MV-4-11 (cell line): ENCODE measurements at regions not wholly inside any gene's neighbourhood (a gene's known extent, or its start where the extent isn't known, plus 50 kb on each side); places are given as distances from the start of the nearest gene placed in this dataset.
"Not testable (repeated sequence)": the region's sequence is repeated elsewhere in the genome, so short reads cannot be mapped to it uniquely, and the experiment has no call there.

Experiments
- DNase-seq: peaks from one replicate; lab custom pipeline; 2025; lab: John Stamatoyannopoulos, UW

DNA sequence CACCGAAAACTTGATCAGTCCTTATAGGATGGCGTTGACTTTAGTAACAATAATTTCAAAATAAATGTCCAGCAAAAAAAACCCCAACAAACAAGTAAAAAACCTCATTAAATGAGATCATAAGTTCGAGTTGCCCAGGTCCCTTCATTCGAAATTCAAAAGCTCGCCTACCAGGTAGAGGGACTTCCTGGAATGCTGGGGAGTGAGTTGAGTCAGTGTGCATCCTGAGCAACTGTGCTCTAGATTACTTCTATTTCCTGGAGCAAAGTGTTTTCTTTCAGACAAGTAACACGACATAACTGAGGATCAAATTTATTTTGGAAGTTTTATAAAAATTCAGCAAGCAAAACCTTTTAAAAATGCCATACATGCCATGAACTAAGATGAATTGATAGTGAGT is 511.9 kb upstream of the CITED2 start:
- no peak for DNase-seq

DNA sequence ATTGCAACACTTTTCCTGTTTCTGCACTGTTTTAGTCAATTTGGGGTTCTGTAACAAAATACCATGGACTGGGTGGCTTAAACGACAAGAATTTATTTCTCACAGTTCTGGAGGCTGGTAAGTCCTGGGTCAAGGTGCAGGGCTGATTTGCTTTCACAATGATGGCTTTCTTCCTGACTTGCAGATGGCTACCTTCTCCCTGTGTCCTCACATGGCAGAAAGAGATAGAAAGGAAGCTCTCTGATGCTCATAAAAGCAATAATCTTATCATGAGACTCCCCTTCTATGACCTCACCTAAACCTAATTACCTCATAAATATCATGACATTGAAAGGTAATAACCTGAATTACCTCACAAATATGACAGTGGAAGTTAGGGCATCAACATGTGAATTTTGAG is 511.5 kb upstream of the CITED2 start:
- DNase-seq: no peak

DNA sequence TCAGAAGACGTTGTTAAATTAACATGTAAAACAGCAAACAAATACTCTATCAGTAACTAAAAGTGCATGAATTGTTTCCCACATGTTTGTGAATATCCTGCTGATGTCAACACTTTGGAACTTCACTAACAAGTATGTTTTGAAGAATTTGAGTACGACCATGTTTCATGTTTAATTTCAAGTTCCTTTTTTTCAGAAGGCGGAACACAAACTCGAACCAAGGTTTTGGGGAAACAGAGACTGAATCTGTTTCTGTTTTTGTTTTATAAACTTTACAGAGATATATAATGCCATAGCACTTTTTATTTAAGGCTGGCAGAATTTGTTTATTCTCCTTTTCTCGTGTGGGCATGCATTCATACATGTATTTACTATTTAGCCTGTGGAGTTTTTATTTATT is 509.3 kb upstream of the CITED2 start:
- DNase-seq: peak; percentile 75

DNA sequence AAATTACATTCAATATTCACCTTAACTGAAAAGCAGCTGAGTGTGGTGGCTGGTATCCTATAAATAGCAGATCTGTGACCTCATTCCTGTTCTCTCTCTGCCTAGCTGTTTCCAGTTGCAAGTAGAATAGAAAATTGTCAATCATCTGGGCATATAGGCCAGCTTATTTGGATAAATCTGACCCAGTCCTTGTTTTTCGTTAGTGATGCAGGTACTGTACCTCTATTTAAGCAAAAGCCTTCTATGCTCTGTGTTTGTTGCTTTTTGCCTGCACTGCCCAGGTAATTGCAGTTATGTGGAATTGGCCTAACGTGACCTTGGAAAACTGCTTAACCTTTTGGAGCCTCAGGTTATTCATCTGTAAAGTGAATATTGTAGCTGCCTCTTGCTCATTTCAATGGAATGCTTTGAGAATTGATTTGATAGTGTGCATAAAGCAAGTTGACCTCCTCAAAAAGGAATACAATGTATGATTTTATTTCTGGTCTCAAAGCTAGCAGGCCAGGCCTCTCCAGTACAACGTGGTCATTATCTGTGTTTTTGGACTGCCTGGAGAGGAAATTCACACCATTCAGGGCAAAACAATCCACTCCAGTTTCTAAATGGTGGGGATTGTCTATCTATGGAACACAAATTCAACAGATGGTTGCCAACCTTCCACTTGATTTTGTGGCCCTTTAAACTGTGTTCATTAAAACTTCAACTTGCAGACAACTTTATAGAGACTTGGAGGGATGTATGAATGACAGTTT is 508.7 kb upstream of the CITED2 start:
- peak; percentile 18 for DNase-seq

DNA sequence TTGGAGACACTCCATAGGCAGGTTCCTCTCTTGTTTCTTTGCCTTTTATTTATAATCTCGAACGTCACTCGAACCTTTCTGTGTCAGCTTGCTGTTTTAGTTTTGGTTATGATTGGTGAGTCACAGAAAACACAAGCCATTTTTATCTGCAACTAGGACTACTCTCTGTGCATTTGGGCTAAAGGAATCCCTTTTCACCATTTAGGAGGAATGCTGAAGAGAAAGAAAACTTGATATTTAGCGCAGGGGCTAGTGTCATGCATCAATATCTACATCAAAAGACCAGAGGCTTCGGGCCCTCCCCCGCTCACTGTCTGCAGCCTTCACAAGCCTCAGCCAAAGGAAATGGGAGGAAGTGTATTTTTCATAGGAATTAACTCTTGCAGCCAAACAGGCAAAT is 507.8 kb upstream of the CITED2 start:
- DNase-seq: no peak

DNA sequence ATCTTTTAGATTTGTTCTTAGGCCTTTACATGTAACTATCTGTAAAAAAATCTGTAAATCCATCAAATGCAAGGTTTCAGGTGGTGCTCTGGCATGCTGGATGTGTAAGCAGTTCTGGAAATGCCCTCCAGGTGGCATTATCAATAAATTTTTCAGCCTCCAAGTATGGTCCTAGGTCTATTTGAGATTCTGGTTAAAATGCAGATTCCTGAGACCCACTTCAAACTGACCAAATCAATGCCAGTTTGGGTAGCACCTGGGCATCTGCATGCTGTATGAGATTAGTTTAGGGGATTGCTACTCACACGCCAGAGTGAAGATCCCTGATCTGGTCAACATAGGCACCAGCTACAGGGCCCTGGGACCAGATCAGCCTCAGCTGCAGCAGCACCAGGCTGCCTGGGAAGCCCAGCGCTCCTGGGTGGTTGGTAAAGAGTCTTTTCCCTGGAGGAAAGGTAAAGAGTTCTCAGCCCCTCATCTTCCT is 507.3 kb upstream of the CITED2 start:
- peak; percentile 28 for DNase-seq

DNA sequence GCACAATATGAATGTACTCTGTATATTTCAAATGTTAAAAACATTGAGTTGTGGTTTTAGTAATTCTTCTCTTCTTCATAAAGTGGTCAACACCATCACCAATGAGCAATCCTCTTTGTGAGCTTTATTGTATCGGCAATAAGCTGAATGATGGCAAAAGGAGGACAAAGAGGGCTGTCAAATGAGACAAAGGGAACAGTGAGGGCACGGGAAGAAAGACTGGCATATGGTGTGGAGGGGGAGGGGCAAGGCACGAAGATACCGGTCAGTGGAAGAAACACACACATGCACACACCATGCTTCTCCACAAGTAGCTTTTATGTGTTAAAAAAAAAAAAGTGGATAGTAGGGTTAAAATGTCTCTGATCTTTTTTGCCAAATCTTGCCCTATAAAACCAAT is 506.8 kb upstream of the CITED2 start:
- DNase-seq: no peak

DNA sequence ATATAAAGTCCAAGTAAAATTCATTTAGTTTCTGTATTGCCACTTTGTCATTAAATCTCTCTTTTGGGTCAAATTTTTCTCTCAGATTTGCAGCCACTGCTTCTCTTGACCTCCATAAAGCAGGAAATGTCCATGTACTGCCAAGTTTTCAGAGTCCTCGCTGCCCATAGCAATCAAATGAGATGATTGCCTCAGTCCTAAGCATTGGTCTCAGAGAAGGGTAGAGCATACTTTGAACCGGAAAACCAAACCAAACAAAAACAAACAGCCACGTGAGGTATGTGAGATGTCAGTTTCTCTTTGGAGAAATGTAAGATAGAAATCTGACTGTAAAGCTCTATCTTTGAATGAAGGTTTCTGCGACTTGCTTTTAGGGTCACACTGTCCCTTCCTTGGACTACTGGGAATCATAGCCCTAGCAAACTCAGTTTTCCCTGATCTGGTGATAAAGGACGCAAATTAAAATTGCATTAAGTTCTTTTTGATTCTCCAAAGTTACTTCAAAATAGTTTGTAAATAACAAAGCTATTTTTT is 505.4 kb upstream of the CITED2 start:
- DNase-seq: no peak

DNA sequence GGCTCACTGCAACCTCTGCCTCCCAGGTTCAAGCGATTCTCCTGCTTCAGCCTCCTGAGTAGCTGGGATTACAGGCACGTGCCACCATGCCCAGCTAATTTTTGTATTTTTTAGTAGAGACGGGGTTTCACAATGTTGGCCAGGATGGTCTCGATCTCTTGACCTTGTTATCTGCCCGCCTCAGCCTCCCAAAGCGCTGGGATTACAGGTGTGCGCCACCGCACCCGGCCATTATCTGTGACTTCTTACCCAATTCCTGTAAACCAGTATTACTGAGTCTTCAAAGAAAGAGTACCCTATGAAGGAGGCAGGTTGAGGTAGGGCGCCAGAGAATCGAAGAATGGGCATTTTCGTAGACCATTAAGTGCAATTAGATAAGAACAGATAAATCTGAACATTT is 504.8 kb upstream of the CITED2 start:
- not testable (repeated sequence) for DNase-seq

DNA sequence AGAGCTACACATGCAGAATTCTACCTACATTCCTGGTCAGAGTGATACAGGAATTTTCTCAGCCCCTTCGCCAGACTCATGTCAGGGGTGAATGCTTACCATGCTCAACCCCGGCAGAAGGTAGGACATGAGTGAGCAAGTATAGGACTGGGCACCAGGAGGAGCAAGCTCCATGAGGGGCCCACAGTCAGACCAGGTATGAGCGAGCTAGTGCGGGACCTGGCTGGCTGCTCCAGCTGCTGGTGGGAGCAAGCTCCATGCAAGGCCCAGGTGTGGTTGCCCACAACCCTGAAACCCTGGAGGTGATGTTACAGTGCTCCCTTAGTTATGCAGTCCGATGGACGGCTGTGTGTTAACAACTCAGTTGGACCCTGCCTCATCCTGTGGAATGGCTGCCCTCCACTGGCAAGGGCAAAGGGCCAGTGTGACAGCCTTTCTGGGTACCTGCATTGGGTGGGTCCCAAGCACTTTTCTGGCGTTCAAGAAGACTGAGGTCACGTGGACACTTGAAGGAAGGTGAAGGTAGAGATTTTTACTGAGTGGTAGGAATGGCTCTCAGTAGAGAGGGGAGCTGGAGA is 503.5 kb upstream of the CITED2 start:
- DNase-seq: no peak

DNA sequence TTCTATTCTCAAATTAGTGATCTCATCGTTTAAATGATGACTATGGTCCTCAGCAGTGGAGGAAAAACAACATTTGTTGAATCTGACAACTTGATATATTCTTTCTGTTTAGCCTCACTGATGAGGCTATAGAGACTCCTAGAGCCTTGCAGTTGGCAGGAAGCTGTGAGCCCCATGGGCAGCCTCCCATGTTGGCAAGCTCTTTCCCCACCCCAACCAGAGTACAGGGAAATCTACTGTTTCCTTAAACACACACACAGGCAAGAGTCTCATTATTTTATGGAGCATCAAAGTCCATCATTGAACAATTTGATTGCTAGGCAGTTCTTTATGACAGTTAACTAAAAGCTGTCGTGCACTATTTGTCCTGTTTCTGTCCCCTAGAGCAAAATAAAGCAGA is 498.2 kb upstream of the CITED2 start:
- DNase-seq: no peak

DNA sequence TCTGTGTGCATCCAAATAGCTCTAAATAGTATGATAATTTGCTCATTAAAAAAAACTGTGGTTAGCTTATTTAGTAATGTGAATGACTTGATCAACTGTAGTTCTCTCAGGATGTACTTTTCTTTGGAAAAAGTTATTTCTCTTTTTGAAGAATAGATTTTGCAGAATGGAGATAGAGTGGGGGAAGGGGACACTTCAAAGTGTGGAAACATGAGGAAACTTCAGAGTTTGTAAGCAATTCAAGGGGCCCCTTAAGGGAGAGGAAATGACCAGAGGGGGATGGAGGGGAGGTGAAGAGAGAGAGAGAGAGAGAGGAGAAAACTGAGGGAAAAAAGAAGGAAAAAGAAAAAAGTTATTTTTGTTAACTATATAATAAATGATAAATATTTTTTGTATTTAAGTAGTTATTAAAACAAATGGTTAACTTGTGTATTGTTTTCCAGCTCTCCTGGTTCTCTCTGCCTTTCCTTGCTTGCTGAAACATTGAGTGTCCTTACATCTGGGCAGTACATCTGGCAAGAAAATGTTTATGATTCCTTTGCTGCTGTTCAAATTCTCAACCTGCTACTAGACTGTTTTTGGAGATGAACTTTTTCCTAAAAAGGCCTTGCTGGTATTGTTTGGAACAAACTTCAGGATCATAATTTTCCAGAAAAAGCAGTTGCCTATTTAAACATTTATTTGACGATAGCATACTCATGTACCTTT is 497.5 kb upstream of the CITED2 start:
- DNase-seq: no peak

DNA sequence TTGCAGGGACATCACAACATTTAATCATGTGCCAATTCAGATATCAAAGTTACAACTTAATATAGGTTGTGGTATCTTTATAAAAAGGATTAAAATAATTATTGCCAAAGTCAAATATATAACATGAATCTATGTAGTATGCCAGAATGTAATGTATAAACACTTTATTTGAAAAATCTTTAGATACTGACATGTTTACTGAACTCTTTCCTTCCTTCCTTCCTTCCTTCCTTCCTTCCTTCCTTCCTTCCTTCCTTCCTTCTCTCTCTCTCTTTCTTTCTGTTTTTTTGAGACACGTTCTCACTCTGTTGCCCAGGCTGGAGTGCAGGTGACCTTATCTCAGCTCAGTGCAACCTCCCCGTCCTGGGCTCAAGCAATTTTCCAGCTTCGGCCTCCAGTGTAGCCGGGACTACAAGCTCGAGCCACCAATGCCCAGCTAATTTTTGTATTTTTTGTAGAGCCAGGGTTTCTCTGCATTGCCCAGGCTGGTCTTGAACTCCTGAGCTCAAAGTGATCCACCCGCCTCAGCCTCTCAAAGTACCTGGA is 496.8 kb upstream of the CITED2 start:
- no peak for DNase-seq

DNA sequence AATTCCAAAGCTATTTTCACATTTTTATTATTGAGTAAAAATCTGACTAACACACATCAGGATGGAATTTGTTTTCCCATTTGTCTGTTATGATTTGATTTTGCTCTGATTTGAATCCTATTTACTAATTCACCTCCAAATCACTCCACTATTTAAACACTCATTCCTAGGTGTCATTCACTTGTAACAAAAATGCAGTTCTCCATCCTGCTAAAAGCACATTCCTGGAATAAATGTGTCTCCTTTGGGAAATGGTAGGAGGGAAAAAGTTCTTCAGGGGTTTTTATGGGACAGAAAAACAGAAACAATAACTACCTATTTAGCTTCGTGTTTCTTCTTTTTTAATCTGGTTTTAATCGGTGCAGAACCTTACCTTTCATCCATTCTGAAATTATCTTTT is 494.1 kb upstream of the CITED2 start:
- no peak for DNase-seq

DNA sequence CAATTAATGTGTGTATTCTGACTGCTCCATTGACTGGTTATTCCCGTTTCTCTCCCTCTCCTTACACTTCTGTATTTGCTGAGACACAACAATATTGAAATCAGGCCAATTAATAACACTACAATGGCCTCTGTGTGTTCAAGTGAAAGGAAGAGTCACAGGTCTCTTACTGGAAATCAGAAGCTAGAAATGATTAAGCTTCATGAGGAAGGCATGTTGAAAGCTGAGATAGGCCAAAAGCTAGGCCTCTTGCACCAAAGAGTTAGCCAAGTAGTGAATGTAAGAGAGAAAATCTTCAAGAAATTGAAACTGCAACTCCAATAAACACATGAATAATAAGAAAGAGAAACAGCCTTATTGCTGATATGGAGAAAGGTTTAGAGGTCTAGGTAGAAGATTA is 489.5 kb upstream of the CITED2 start:
- DNase-seq: no peak

DNA sequence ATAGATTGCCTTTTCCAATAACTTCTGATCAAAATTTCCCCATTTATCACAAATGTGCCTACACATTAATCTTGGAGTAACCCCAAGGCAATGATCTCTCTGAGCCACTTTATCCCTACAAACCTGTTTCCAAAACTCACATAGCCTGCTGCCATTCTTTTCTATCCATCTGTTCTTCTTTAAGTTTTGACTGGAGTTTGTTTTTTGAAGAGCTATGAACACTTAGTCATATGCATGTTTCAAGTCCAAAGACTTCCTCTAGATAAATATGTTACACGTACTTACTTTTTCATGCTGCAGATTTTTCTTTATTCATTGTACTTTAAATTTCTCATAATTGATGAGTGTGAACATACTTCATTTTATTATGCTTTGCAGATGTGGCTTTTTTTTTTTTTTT is 488.9 kb upstream of the CITED2 start:
- DNase-seq: no peak

DNA sequence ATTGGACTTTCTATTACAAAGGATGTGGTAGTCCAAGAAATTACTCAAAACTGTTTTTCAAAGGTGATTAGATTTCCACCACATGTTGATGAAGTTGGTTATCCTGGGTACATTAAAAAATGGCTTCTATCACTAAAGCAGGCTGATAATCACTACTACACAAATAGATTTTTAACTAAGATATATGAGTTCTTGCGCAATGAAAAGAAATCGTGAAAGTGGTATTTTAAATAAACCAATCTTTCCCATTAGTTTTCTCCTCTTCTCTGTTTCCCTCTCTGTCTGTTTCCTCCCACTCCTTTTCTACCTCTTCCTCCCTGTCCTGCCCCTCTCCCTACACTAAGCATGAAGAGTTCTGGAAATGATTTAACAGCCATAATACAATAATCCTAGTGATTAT is 487.9 kb upstream of the CITED2 start:
- no peak for DNase-seq

DNA sequence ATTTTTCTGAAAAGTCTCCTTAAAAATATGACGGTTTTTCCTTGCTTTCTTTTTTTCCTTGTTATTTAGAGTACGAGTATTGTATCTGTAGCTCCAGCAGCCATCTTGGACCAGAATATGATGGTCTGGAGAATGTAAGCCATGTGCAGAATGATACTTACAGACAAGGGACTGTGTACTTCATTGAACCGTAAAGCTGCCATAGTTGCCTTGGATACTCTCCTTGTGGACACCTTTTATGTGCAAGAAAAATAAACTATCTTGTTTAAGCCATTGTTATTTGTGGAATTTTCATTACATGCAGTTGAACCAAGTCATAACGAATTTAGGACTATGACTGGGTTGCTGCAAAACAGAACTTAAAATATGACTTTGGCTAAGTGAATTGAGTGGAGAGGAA is 485.8 kb upstream of the CITED2 start:
- DNase-seq: no peak

DNA sequence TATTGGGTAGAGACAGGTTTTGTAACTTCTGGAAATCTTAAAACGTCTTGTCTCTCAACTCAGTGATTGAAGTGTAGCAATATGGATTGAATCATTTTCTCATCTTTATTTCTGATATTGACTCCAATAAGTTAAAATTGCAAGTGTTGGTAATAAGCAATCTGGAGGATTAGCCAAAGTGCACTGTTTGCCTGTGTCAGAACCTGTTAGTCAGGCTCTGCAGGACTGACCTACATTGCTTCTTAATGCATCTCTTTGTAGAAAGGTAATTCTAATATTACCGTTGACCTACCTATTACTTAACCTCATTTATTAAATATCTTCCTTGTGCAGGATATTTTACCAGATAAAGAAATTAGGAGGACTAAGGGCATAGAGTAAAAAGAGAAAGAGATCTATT is 484.0 kb upstream of the CITED2 start:
- no peak for DNase-seq

DNA sequence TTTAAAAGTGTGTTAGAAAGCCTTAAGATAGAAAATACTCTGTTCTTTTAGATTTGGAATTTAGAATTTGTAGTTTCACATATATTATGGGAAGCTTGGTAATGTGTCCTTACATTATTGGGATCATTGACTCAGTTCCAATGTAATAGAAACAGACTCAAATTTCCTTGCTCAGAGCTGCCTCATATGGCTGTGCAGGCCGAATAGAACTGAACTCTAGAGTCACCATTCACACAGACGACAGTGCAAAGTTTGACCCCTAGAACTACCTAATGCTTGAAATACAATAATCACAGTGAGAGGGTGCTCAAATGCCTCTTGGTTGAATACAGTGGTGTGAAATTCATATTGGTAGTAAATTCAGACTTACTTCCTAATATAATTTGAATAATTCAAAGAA is 482.7 kb upstream of the CITED2 start:
- DNase-seq: no peak

DNA sequence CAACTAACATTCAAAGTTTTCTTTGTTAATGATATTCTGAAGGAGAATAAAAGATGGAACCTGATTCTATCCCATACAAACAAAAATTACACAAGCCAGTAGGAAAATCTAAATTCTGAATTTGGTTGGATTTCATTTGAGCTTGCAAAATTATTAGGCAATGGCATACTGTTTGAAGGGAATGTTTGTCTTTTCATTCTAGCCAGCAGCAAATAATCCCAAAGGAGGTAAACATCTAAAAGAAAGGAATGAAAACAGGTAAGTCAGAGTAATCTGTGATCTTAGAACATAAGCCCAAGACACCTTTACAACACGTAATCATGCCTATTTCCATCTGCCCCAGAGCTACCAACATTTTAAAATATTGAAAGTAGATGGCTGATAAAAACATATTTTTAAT is 482.1 kb upstream of the CITED2 start:
- DNase-seq: no peak

DNA sequence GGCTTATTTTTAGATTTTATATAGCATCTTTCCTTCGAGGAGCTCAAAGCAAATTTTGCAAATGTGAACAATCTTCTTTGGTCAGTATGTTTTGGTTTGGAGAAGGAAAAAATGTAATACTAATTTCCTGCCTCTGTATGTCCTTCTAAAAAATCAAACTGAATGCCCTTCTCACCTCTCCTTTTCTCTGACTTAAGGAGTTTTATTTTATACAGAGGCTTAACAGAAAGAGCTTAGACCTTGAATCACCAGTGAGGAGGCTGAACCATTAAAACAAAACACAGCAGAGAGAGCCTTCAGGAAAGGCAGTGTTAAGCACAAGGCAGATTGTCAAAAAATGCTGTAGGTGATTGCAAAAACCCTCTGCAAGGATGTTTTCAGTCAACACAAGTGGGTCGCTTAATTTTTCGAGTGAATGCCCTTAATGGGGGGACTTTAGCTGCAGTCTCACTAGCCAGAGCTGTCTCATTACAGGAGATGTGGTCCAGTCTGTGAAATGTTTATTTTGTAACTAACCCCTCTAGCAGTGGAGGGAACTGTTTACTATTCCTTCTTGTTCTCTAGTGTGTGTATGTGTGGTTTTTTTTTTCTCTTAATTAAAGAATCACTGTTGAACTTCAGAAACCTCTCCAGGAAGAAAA is 481.3 kb upstream of the CITED2 start:
- DNase-seq: no peak
